ENCODE measurements at regions not wholly inside any gene's neighbourhood (a gene's known extent, or its start where the extent isn't known, plus 50 kb on each side); places are given as distances from the start of the nearest gene placed in this dataset.

DNA sequence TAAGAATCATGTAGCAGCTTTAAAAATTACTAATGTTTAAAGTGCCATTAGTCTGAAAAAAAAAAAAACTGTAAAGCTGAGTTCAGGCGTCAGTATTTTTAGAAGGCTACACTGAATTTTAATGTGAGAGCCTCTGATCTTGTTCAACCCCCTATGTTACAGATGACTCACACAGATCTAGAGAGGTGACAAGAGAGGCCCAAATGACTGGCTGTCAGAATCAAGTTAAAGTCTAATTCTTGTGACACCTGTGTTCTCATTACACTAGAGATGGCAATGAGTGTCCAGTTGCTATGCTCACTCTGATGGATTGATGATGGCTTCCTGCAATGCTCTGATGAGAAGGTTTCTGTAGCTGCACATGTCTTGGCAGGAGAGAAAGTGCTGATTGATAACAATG, 203.5 kb upstream of the OBI1 start:
- DNase-seq: no peak

- DNase-seq: no peak
Observed at GRCh38 chr13:78852709-78853108, 193.8 kb upstream of the OBI1 start.

DNA sequence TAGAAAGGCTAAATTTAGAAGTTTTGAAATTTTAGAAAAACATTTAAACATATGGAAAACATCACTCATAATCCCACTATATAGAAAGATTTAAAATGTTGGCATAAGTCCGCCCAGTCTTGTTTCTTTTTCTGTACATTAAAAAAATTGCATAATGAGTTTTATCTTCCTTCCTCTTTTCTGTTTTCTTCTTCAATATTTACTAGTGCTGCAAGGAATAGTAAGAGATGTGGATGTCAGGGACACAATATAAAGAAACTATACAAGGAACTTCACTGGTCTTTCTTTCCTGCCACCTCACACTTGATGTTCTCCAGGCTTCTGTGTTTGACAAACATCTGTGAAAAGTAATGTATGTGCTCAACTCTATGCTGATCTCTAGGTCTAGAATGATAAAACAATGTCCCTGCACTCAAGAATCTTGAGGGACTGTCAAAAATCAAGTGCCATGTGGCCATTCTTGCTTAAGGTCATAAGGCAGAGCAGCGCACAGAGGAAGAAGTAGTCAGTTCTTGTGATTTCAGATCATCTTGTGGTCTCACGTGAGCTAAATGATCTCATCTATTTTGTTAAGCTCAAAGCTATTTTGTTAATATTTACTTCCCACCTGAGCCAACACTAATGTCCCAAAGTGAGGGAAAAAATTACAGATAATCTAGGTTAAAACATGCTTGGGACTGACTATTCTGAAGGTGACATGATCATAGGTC, 186.9 kb upstream of the OBI1 start:
- DNase-seq: peak in 1 of 2 experiments; percentile 21

DNA sequence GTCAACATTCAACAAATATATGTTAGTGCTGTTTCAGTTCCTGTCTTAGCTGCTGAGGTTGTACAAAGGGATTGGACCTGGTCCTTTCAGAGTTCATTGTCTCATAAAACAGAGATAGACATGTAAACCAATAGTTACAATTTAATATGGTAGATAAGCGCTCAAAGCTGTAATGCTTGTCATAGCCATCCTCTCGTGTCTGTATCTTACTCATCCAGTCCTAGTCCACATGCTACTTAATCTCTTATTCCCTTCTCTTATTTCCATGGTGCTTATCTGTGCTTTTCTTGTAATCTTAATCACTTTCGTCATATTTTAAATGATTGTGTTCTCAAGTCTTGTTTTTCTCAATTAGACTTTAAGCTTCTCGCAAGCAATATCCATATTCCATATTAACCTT, 185.2 kb upstream of the OBI1 start:
- DNase-seq: no peak

DNA sequence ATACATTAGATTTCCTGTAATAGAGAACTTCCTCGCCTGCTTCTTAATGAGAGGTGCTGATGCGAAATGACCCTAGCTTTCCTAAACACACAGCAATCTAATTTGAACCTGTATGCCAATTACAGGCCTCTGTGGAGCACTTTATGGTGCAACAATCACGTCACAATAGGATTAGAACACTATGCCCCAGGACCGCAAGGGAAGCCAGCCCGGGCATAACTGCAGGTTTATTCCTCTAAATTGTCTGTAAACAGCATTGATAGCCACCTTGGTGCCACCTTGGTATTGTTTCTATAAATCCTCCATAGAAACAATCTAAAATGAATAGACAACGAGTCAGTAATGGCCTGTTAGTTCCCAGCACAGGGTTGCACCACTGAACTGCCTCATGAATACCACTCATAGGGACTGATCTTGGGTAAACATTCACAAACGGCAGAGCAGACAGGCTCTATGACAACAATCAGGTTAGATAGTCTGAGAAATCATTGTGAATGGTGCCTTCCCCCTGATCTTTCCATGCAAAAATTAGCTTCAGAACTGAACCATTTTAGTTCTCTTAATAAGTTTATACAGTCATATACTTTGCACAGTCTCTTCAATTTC, 182.5 kb upstream of the OBI1 start:
- no peak for DNase-seq

GRCh38 chr13:78836238-78836784, 177.4 kb upstream of the OBI1 start:
- DNase-seq: no peak

DNA sequence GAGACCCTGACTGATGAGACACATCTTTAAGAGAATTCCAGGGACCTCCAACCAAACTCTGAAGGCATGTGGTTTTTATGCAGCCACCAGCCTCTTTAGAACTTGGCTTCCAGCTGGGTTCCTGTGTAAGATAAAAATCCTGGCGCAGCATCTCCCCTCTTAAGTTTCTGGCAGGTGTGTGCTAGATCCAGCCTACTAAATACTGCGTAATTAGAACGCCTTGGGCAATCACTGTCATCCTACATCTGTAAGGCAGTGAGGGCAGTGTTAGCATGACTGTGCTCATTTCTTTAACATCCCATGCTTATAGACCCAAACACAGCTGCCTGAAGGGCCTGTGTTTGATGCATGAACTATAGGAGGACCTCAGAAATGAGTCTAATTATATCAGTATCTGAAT, 173.5 kb upstream of the OBI1 start:
- DNase-seq: no peak

- no peak for DNase-seq
Observed at GRCh38 chr13:78830508-78830907, 171.6 kb upstream of the OBI1 start.

- DNase-seq: no peak
Observed at GRCh38 chr13:78829821-78830220, 170.9 kb upstream of the OBI1 start.

DNA sequence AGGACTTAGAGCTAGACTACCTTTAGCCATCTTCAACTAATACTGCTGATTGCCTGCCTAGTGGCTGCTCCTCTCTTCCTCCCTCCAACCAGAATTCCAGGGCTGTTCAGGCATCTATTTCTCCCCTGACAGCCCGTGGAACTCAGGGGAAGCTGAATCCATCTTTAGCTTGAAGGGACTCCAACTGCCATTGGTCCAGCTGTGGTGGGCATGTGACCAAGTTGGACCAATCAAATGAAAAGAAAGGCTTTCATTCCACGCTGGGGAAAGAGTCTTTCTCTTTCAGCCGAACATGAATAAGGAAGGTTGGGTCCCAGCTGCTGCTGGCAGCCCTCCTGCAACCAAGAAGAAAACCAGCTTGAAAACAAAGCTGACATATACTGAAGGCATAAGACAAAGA, 168.5 kb upstream of the OBI1 start:
- no peak for DNase-seq

GRCh38 chr13:78826936-78827335, 168.0 kb upstream of the OBI1 start:
- DNase-seq: no peak

DNA sequence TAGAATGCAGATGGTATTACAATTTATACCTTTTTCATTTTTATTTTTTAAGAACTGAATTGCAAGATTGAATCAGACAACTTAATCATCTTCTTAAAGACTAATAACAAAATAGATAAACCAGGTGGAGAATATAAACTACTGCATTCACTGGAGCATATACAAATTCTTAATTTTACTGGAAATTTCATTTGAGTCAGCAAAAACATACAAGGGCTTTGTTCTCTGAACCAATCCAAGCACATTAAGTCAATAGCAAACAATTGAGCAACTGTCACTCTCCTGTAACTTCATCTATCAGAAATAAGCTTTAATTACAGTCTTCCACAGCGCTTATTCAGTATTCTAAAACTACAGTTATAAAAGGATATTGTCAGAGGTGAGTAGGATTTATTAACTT, 167.4 kb upstream of the OBI1 start:
- DNase-seq: no peak

DNA sequence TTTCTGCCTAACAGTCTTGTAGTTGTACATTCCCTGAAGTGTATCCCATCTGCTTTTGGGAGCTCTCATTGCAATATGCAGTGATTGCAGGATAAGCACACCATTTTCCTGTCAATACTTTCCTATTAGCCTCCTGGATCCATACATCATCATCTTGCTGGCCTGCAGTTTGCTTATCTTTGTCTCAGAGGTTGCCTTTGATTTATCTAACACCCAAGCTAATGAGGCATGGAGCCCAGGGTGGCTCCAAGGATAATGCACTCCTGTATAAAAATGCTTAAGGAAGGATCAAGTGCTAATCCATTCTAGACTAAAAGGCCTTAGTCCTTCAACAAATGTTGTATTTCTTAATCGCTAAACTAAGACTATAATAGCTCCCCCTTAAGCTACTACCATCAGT, 161.6 kb upstream of the OBI1 start:
- DNase-seq: no peak

DNA sequence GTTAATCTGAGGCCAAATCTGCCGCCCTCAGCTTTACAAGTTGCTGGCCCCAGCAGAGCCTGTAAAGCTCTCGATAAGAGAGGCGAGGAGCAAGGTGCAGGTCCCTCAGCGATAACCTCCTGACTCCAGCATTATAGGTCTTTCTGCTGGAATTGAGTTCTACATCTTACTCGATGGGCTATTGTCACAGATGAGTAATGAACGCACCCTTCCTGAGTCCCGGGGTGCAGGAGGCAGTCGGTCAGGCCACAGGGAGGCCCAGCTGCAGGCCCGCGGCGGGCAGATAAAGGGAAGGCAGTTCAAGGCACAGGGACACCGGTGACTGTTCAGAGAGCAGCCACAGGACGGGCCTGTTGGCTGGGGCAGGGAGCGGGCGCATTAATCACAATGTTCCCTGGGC, 157.6 kb upstream of the OBI1 start:
- no peak for DNase-seq

DNA sequence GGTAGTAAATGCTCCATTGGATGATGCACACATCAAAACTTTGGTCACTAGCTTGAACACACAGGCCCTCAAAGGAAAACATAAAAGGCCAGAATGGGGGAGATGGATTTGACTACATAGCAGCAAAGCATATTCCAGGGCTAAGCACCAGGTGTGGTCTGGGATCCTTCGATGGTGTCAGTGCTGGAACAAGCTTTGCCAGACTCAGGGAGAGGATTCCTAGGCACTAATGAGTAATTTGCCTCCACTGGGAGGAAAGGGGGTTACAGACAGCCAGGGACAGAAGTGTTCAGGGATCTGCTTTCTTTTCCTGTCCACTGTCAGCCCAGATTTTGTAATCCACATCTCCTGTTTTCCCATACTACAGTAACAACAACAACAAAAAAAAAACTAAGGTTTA, 157.2 kb upstream of the OBI1 start:
- no peak for DNase-seq

- DNase-seq: peak; percentile 20 to 45
Observed at GRCh38 chr13:78806457-78806856, 147.5 kb upstream of the OBI1 start.

GRCh38 chr13:78802912-78803311, 144.0 kb upstream of the OBI1 start:
- no peak for DNase-seq

GRCh38 chr13:78787190-78787589, 128.2 kb upstream of the OBI1 start:
- DNase-seq: peak; percentile 55 to 59

GRCh38 chr13:78786459-78786858, 127.5 kb upstream of the OBI1 start:
- DNase-seq: no peak

DNA sequence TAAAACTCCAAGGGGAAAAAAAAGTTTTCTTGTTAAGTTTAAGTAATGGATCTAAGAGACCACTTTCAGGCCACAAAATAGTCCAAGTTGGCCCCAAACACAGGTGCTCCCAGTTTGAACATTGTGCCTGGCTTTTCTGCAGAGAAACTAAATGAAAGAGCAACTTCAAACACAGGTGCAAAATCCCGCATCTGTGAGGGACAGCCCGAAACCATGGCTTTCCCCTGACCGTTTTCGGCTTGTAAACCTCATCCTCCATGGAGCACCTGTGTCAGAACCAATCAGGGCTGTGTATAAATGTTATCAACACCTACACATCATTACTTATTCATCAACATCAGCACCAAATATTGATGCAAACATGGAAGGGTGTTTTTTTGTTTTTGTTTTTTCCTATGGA, 126.8 kb upstream of the OBI1 start:
- DNase-seq: no peak

DNA sequence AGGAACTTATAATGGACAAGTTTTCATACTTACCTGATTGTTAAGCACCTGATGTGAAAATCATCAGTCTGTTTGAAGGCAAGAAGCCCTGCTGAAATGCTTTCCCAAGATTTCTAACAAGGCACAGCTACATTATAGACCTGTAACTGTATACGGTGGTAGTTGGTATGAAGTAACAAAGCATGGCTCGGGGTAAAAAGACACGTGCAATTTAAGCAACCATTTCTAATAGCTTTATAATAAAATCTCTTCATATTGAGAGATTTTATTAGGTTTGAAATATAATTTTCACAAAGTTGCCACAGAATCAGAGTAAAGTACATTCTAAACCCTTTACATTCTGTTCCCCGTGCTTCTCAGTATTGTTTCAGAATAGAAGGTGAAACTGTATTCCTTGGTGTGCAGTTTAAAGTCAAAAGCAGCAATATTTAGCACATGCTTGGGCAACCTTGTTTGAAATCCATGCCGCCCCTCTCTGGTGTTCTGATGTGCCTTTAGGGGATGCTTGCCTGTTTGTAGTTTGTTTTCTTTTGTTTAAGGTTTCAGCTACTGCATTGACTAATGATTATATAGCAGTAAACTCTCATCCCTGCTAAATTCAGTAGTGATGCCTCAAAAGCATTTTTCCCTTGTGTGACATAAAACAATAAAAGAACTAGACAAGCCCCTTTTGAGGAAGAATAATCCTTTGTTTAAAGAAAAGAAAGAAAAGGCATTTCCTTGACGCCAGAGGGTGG, 125.2 kb upstream of the OBI1 start:
- DNase-seq: no peak

DNA sequence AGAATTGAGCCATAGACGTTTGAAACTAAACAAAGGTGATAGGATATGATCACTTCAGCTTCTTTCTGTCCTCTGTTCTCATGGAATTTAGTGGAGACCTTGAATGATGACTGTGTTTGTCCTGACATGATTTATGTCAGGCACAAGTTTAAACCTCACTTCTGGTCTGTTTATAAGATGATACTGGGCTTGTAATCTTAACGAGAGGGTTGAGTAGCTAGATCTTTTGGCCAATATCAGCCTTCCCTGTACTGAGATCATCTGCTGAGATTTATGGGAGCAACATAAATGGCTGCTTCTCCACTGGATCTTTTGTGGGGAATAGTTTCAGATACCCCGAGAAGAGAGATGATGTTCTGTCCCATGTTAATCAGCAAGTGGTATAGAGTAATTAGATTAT, 121.8 kb upstream of the OBI1 start:
- no peak for DNase-seq

DNA sequence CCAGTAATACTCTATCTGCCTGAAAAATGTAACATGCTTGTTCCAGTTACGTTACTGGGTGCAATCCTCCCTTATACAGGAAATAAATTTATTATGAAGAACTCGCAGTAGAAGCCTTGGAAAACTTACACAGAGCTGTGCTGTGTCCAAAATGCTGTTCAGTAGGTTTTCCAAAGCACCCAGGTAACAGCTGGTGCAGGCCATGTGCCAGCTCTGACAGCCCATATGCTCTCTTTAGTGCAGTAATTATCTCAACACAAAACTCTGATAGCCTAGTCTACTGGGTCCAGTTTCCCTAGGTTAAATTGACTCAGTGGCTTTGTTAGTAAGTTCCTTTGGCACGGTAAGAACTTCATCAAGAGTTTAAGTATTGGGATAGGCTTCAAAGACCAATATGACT, 120.7 kb upstream of the OBI1 start:
- DNase-seq: no peak

GRCh38 chr13:78777976-78778375, 119.0 kb upstream of the OBI1 start:
- DNase-seq: no peak

All from Kasumi-1 (cell line).